ENCODE measurements at regions not wholly inside any gene's neighbourhood (a gene's known extent, or its start where the extent isn't known, plus 50 kb on each side); places are given as distances from the start of the nearest gene placed in this dataset.

- FAIRE-seq = no peak
Measured at GRCh38 chr9:78745331-78745730, 448.4 kb downstream of the PSAT1 start.

GRCh38 chr9:78746010-78746409 lies 449.1 kb downstream of the PSAT1 start:
- FAIRE-seq = no peak

- no peak for FAIRE-seq
Measured at GRCh38 chr9:78753039-78753438, 456.1 kb downstream of the PSAT1 start.

GRCh38 chr9:78756813-78757510 lies 460.0 kb downstream of the PSAT1 start:
- no peak for FAIRE-seq

GRCh38 chr9:78763424-78763823 lies 466.5 kb downstream of the PSAT1 start:
- FAIRE-seq = no peak

- no peak for FAIRE-seq
Measured at GRCh38 chr9:78765861-78766260, 468.9 kb downstream of the PSAT1 start.

GRCh38 chr9:78767490-78767889 lies 470.6 kb downstream of the PSAT1 start:
- FAIRE-seq = no peak

GRCh38 chr9:78769690-78770089 lies 472.8 kb downstream of the PSAT1 start:
- FAIRE-seq = no peak

GRCh38 chr9:78775211-78775610 lies 478.3 kb downstream of the PSAT1 start:
- no peak for FAIRE-seq

GRCh38 chr9:78775696-78776295 lies 478.9 kb downstream of the PSAT1 start:
- no peak for FAIRE-seq

- FAIRE-seq = no peak
Measured at GRCh38 chr9:78777747-78778146, 480.8 kb downstream of the PSAT1 start.

GRCh38 chr9:78778318-78778717 lies 481.4 kb downstream of the PSAT1 start:
- FAIRE-seq = no peak

- FAIRE-seq = no peak
Measured at GRCh38 chr9:78778861-78779374, 482.0 kb downstream of the PSAT1 start.

GRCh38 chr9:78781681-78782080 lies 484.8 kb downstream of the PSAT1 start:
- FAIRE-seq = no peak

GRCh38 chr9:78782234-78782633 lies 485.3 kb downstream of the PSAT1 start:
- FAIRE-seq = no peak

- FAIRE-seq = no peak
Measured at GRCh38 chr9:78782858-78783257, 485.9 kb downstream of the PSAT1 start.

- FAIRE-seq = no peak
Measured at GRCh38 chr9:78783743-78784142, 486.8 kb downstream of the PSAT1 start.

- no peak for FAIRE-seq
Measured at GRCh38 chr9:78786794-78787193, 489.9 kb downstream of the PSAT1 start.

- FAIRE-seq = no peak
Measured at GRCh38 chr9:78788101-78788500, 491.2 kb downstream of the PSAT1 start.

GRCh38 chr9:78791779-78792178 lies 494.9 kb downstream of the PSAT1 start:
- FAIRE-seq = no peak

- FAIRE-seq = no peak
Measured at GRCh38 chr9:78792745-78793144, 495.8 kb downstream of the PSAT1 start.

- no peak for FAIRE-seq
Measured at GRCh38 chr9:78805771-78806170, 508.8 kb downstream of the PSAT1 start.

GRCh38 chr9:78806492-78807160 lies 509.7 kb downstream of the PSAT1 start:
- no peak for FAIRE-seq

GRCh38 chr9:78807286-78807685 lies 510.4 kb downstream of the PSAT1 start:
- no peak for FAIRE-seq
